IMR-90 (cell line): ENCODE measurements at regions not wholly inside any gene's neighbourhood (a gene's known extent, or its start where the extent isn't known, plus 50 kb on each side); places are given as distances from the start of the nearest gene placed in this dataset.

Experiments used
- ATAC-seq: fragments of 200-7000 bp; cut with Tn5 transposase; 2 replicates; pipeline ENCODE4 v1.9.1; 2020; ENCODE audit warnings: low read depth, mild to moderate bottlenecking, moderate library complexity
- BruUV-seq: library from RNA; stranded (reverse); fragments of 400-500 nt; replicated peaks from 2 replicates; lab custom pipeline; 2021; lab: Mats Ljungman, UMichigan
- CTCF ChIA-PET: fragments of 300-600 bp; formaldehyde crosslinking; extraction: SDS; loops from one replicate; lab custom pipeline; 2021; ENCODE audit warnings: antibody characterized with exemption; lab: Yijun Ruan, JAX
- POLR2A ChIA-PET: fragments of 300-600 bp; sonication (Branson Sonifier 250); formaldehyde crosslinking; loops from one replicate; lab custom pipeline; 2022; ENCODE audit warnings: antibody characterized with exemption; ENCODE audit not compliant: unreplicated experiment; lab: Charles Lee
- DNase-seq: peaks from one replicate; pipeline ENCODE4 v3.0.0; 2013
- H2AFZ ChIP-seq: replicated peaks from 2 replicates; pipeline ENCODE3; 2013; ENCODE audit warnings: low read length, mild to moderate bottlenecking; ENCODE audit not compliant: poor library complexity
- H2AK5ac ChIP-seq: 2 replicates; pipeline ENCODE4 v1.6.1; 2013; ENCODE audit warnings: low read depth, low read length, inconsistent platforms
- H2AK9ac ChIP-seq: replicated peaks from 2 replicates; pipeline ENCODE3; 2013; ENCODE audit warnings: mild to moderate bottlenecking, low read depth, low read length, moderate library complexity; ENCODE audit not compliant: poor library complexity
- H2BK120ac ChIP-seq: 2 replicates; pipeline ENCODE4 v1.6.1; 2013; ENCODE audit warnings: low read depth, low read length, inconsistent platforms
- H2BK15ac ChIP-seq: 3 replicates; pipeline ENCODE4 v1.6.1; 2013; ENCODE audit warnings: low read depth, low read length, inconsistent platforms
- H2BK20ac ChIP-seq: 2 replicates; pipeline ENCODE4 v1.6.1; 2013; ENCODE audit warnings: low read depth, mild to moderate bottlenecking, inconsistent platforms, low read length, moderate library complexity
- H2BK5ac ChIP-seq: 2 replicates; pipeline ENCODE4 v1.6.1; 2013; ENCODE audit warnings: mild to moderate bottlenecking, low read depth, low read length, inconsistent platforms; ENCODE audit not compliant: poor library complexity, severe bottlenecking
- H3K14ac ChIP-seq: replicated peaks from 2 replicates; pipeline ENCODE4 v1.6.1; 2013; ENCODE audit warnings: low read depth, low read length, inconsistent platforms
- H3K18ac ChIP-seq: 2 replicates; pipeline ENCODE4 v1.6.1; 2013; ENCODE audit warnings: low read depth, low read length, control low read depth
- H3K23ac ChIP-seq: 2 replicates; pipeline ENCODE4 v1.6.1; 2013; ENCODE audit warnings: low read depth, low read length, inconsistent platforms
- H3K27ac ChIP-seq: 2 replicates; pipeline ENCODE4 v1.5.1; 2013; ENCODE audit warnings: mild to moderate bottlenecking, control low read depth, low read length; ENCODE audit not compliant: insufficient read depth
- H3K27me3 ChIP-seq: 2 replicates; pipeline ENCODE4 v1.6.1; 2013; ENCODE audit warnings: low read length; ENCODE audit not compliant: control insufficient read depth, insufficient read depth
- H3K36me3 ChIP-seq: 2 replicates; pipeline ENCODE4 v1.6.1; 2013; ENCODE audit warnings: low read length, mixed read lengths; ENCODE audit not compliant: control insufficient read depth, insufficient read depth
- H3K4ac ChIP-seq: 2 replicates; pipeline ENCODE4 v1.6.1; 2013; ENCODE audit warnings: low read depth, low read length, inconsistent platforms
- H3K4me1 ChIP-seq: 2 replicates; pipeline ENCODE4 v1.6.1; 2013; ENCODE audit warnings: low read length, mixed read lengths; ENCODE audit not compliant: control insufficient read depth, insufficient read depth
- H3K4me2 ChIP-seq: 2 replicates; pipeline ENCODE4 v1.6.1; 2013; ENCODE audit warnings: low read depth, mild to moderate bottlenecking, control low read depth, low read length, moderate library complexity
- H3K4me3 ChIP-seq: 2 replicates; pipeline ENCODE4 v1.5.1; 2013; ENCODE audit warnings: low read depth, mild to moderate bottlenecking, control low read depth, low read length, moderate library complexity; ENCODE audit not compliant: insufficient read depth
- H3K56ac ChIP-seq: 2 replicates; pipeline ENCODE4 v1.6.1; 2013; ENCODE audit warnings: low read length, inconsistent platforms; ENCODE audit not compliant: insufficient read depth; ENCODE audit errors: extremely low read depth
- H3K79me1 ChIP-seq, 2 experiments: 2 replicates each; pipeline ENCODE4 v1.6.1; 2013; ENCODE audit warnings: low read length in 2 of 2, inconsistent platforms in 1 of 2, low read depth in 1 of 2
- H3K9ac ChIP-seq: 2 replicates; pipeline ENCODE4 v1.6.1; 2013; ENCODE audit warnings: low read depth, low read length, control low read depth
- H3K9me1 ChIP-seq: 2 replicates; pipeline ENCODE4 v1.6.1; 2013; ENCODE audit warnings: low read length, inconsistent platforms; ENCODE audit not compliant: insufficient read depth
- H3K9me3 ChIP-seq: 2 replicates; pipeline ENCODE4 v1.6.1; 2013; ENCODE audit warnings: low read length; ENCODE audit not compliant: control insufficient read depth, insufficient read depth
- H4K20me1 ChIP-seq: 2 replicates; pipeline ENCODE4 v1.6.1; 2013; ENCODE audit warnings: low read length, inconsistent platforms; ENCODE audit not compliant: insufficient read depth
- H4K5ac ChIP-seq: 2 replicates; pipeline ENCODE4 v1.6.1; 2013; ENCODE audit warnings: mild to moderate bottlenecking, low read depth, low read length, control low read depth
- H4K8ac ChIP-seq, 2 experiments: 2 replicates each; pipeline ENCODE4 v1.6.1; 2013; ENCODE audit warnings: low read depth in 2 of 2, low read length in 2 of 2, control low read depth in 1 of 2, inconsistent platforms in 1 of 2
- H4K91ac ChIP-seq: 2 replicates; pipeline ENCODE4 v1.6.1; 2013; ENCODE audit warnings: low read depth, low read length, inconsistent platforms; ENCODE audit not compliant: insufficient read depth
- BHLHE40 ChIP-seq: fragments of 150-350 bp; IDR thresholded peaks from 2 replicates; pipeline ENCODE4 v1.6.1; 2016; ENCODE audit warnings: mild to moderate bottlenecking, low read depth, low read length
- CEBPB ChIP-seq: IDR thresholded peaks from 2 replicates; pipeline ENCODE4 v1.6.1; 2012; ENCODE audit warnings: low read depth, low read length, improper control_type of control experiment
- CHD1 ChIP-seq: IDR thresholded peaks from 2 replicates; pipeline ENCODE4 v1.6.1; 2012; ENCODE audit warnings: low read depth, low read length, improper control_type of control experiment
- ELK1 ChIP-seq: fragments of 150-350 bp; IDR thresholded peaks from 2 replicates; pipeline ENCODE4 v1.6.1; 2016; ENCODE audit warnings: low read depth, mild to moderate bottlenecking, low read length, moderate library complexity, borderline replicate concordance
- MAFK ChIP-seq: IDR thresholded peaks from 2 replicates; pipeline ENCODE4 v1.6.1; 2012; ENCODE audit warnings: low read depth, low read length, improper control_type of control experiment
- MAZ ChIP-seq: IDR thresholded peaks from 2 replicates; pipeline ENCODE4 v1.6.1; 2012; ENCODE audit warnings: low read depth, mild to moderate bottlenecking, low read length, improper control_type of control experiment, moderate library complexity, borderline replicate concordance
- MXI1 ChIP-seq: IDR thresholded peaks from 2 replicates; pipeline ENCODE4 v1.6.1; 2012; ENCODE audit warnings: low read depth, mild to moderate bottlenecking, low read length, moderate library complexity, borderline replicate concordance
- NFE2L2 ChIP-seq: fragments of 150-350 bp; IDR thresholded peaks from 2 replicates; pipeline ENCODE4 v1.6.1; 2016; ENCODE audit warnings: low read depth, mild to moderate bottlenecking, low read length
- RAD21 ChIP-seq: IDR thresholded peaks from 2 replicates; pipeline ENCODE4 v1.6.1; 2012; ENCODE audit warnings: low read length, improper control_type of control experiment
- RCOR1 ChIP-seq: IDR thresholded peaks from 2 replicates; pipeline ENCODE4 v1.6.1; 2012; ENCODE audit warnings: mild to moderate bottlenecking, low read length, improper control_type of control experiment; ENCODE audit not compliant: insufficient replicate concordance
- RFX5 ChIP-seq: IDR thresholded peaks from 2 replicates; pipeline ENCODE4 v1.8.0; 2012; ENCODE audit warnings: low read depth, mild to moderate bottlenecking, low read length, moderate library complexity
- USF2 ChIP-seq: fragments of 150-350 bp; IDR thresholded peaks from 2 replicates; pipeline ENCODE4 v1.6.1; 2017; ENCODE audit warnings: mild to moderate bottlenecking, antibody characterized with exemption, low read length, low read depth
- WGBS, 2 experiments: methylation state at CpG; one replicate each; pipeline versions ENCODE4 v1.1.5 to v1.1.7; 2013; ENCODE audit warnings: missing lambda C conversion rate in 2 of 2; ENCODE audit not compliant: insufficient read length in 1 of 2; ENCODE audit errors: extremely low coverage in 2 of 2; 5-methylcytosine and 5-hydroxymethylcytosine counted together
- dilution Hi-C: fragments of 300-500 bp; cut with HindIII; formaldehyde crosslinking; loops from one replicate; pipeline ENCODE4 v1.14.3; 2018; ENCODE audit warnings: low sequenced_read_pairs; ENCODE audit not compliant: unreplicated experiment
- in situ Hi-C: fragments of 300-500 bp; cut with MboI; formaldehyde crosslinking; loops from 3 replicates; pipeline ENCODE4 v1.14.3; 2019; ENCODE audit warnings: low sequenced_read_pairs, inconsistent platforms, mixed read lengths
- intact Hi-C: fragments of 100-400 bp; cut with micrococcal nuclease; formaldehyde crosslinking; loops from 2 replicates; pipeline ENCODE4 v1.10.0; 2022
- TF ChIP-seq, protein P1 (sequence below): conservative IDR thresholded peaks from 2 replicates; pipeline ENCODE4 v1.5.1; 2012; ENCODE audit warnings: mild to moderate bottlenecking, low read depth, low read length, improper control_type of control experiment

- no peaks in the 10 kb centered on the region for H3K27me3 ChIP-seq
- no peak overlapping the region for H3K27ac ChIP-seq
- ChIA-PET POLR2A (no interaction called here), CTCF (no interaction called here)
- H3K9ac ChIP-seq: no peak overlapping the region
- H2AK5ac ChIP-seq: no peak overlapping the region
- H4K8ac ChIP-seq: no peak overlapping the region
- no peak overlapping the region for H3K4ac ChIP-seq
- dilution Hi-C loops: no loop called here
- no peaks in the 10 kb centered on the region for H4K20me1 ChIP-seq
- H3K4me3 ChIP-seq: no peak overlapping the region
- intact Hi-C loops: no loop called here
- no peaks in the 10 kb centered on the region for H3K36me3 ChIP-seq
- WGBS, 2 experiments: no CpG with 5 or more reads among the region's 2 CpGs
- H3K23ac ChIP-seq: no peak overlapping the region
- H2BK20ac ChIP-seq: no peak overlapping the region
- in situ Hi-C loops: no loop called here
- no peak overlapping the region for H2AK9ac ChIP-seq
- DNase-seq: no peak
- no peak overlapping the region for H4K91ac ChIP-seq
- no peak for ATAC-seq
- H3K9me1 ChIP-seq: no peaks in the 10 kb centered on the region
- H4K5ac ChIP-seq: no peak overlapping the region
- H2BK15ac ChIP-seq: no peak overlapping the region
- no peak overlapping the region for H2BK5ac ChIP-seq
- no peak overlapping the region for H2AFZ ChIP-seq
- BruUV-seq: no TSS peak
- H3K4me1 ChIP-seq: no peaks in the 10 kb centered on the region
- H3K14ac ChIP-seq: no peak overlapping the region
- H3K18ac ChIP-seq: no peak overlapping the region
- no peak overlapping the region for H3K56ac ChIP-seq
- TF ChIP-seq MAFK (no peak), RFX5 (no peak), BHLHE40 (no peak), MXI1 (no peak), ELK1 (no peak), NFE2L2 (no peak), USF2 (no peak), MAZ (no peak), CHD1 (no peak), CEBPB (no peak), RCOR1 (no peak), RAD21 (no peak)
- TF ChIP-seq, protein P1, sequence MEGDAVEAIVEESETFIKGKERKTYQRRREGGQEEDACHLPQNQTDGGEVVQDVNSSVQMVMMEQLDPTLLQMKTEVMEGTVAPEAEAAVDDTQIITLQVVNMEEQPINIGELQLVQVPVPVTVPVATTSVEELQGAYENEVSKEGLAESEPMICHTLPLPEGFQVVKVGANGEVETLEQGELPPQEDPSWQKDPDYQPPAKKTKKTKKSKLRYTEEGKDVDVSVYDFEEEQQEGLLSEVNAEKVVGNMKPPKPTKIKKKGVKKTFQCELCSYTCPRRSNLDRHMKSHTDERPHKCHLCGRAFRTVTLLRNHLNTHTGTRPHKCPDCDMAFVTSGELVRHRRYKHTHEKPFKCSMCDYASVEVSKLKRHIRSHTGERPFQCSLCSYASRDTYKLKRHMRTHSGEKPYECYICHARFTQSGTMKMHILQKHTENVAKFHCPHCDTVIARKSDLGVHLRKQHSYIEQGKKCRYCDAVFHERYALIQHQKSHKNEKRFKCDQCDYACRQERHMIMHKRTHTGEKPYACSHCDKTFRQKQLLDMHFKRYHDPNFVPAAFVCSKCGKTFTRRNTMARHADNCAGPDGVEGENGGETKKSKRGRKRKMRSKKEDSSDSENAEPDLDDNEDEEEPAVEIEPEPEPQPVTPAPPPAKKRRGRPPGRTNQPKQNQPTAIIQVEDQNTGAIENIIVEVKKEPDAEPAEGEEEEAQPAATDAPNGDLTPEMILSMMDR: no peak
- no peak overlapping the region for H2BK120ac ChIP-seq
- H3K4me2 ChIP-seq: no peak overlapping the region
- no peaks in the 10 kb centered on the region for H3K9me3 ChIP-seq
- H3K79me1 ChIP-seq: no peaks in the 10 kb centered on the region
These were observed 200.3 kb downstream of the HTR1B start for GRCh38 chr6:77263003-77263402.
